Kidney capillary endothelial cell (primary cell): ENCODE measurements at regions not wholly inside any gene's neighbourhood (a gene's known extent, or its start where the extent isn't known, plus 50 kb on each side); places are given as distances from the start of the nearest gene placed in this dataset.

Experiments
- DNase-seq: peaks from one replicate; pipeline ENCODE4 v3.0.0-alpha.2; 2018; ENCODE audit warnings: low spot score

- DNase-seq = no peak
These were observed 57.4 kb downstream of the PRR20E start for GRCh38 chr13:57224414-57224813.

- DNase-seq = no peak
These were observed 83.5 kb downstream of the PRR20E start for GRCh38 chr13:57250472-57250871.

DNA sequence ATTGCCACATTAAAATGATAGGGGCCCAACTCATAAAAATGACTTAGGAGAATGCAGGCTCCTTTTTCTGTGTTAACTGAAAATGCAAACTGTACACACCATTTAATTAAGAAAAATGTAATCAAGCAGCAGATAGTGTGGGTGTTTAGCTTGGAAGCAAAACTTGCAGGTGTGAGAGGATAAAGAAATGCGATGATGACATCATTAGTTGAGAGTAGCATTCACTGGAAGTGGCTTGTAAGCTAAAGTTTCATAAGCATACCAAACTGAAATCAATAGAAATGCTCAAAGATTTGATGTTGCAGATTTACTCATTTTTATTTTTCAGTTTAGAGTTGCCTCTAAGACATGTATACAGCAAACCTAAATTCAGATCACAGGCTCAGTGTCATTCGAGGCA lies 86.6 kb downstream of the PRR20E start:
- no peak for DNase-seq

- no peak for DNase-seq
These were observed 98.0 kb downstream of the PRR20E start for GRCh38 chr13:57264965-57265364.

DNA sequence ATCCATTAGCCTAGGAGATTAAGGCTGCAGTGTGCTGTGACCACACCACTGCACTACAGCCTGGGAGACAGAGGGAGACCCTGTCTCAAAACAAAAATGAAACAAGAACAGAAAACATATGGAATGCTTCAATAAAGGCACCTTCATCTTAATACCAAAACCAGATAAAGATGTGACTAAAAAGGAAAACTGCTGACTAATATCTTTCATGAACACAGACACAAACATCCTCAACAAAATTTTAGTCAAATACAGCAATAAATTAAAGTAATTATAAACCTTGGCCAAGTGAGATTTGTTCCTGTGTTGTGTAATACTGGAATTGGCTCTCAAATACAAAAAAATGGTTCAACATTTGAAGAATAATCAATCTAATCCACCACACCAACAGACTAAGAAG lies 103.5 kb downstream of the PRR20E start:
- no peak for DNase-seq

- DNase-seq = no peak
These were observed 119.6 kb downstream of the PRR20E start for GRCh38 chr13:57286511-57287098.

DNA sequence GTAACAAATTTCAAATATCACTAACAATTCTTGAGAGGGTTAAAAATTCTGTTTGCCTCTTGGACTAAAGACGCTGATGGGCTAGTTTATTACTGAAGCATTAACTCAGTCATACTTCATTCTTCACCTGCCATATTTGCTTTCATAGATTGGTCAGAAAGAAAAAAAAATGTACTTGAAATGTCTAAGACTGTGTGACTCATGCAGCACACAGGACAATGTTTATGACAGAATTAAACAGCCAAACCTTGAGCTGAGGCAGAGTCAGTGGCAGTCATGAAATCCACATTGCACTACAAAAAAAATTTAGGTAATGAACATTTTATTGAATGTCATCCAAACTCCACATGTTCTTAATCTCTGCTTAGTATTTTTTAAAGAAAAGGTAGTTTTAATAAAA lies 135.6 kb downstream of the PRR20E start:
- DNase-seq = no peak

DNA sequence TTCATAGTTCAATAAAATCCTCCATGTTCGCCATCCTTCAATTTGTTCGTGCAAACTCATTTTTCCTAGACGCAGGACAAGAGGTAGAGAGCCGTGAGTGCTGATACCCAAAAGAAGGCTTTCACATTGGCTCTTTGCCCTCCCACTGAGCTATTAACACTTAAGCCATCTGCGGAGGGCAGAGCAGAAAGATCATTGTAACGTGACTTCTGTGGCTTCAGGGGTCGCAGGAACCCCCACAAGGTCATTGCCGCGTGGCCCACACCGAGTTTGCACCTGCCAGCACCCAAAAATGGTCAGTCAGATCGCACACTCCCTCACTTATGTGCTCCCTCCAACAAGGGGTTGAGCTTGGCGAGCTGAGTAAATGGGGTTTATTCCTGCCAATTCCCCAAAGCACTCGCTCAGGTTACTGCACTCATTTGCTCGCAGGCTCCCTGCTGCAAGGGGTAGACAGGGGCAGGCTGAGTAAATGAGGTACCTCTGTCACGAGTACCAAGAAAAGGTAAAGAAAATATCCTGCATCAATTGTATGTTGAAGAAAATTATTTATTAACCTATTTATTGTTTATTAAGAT lies 144.1 kb downstream of the PRR20E start:
- DNase-seq = no peak

GRCh38 chr13:57314897-57315520 lies 148.0 kb downstream of the PRR20E start:
- no peak for DNase-seq

GRCh38 chr13:57326532-57326931 lies 159.5 kb downstream of the PRR20E start:
- no peak for DNase-seq

- no peak for DNase-seq
These were observed 173.9 kb downstream of the PRR20E start for GRCh38 chr13:57340878-57341277.

- no peak for DNase-seq
These were observed 178.5 kb downstream of the PRR20E start for GRCh38 chr13:57345526-57345925.

GRCh38 chr13:57346786-57347185 lies 179.8 kb downstream of the PRR20E start:
- DNase-seq = no peak

- DNase-seq = no peak
These were observed 185.1 kb downstream of the PRR20E start for GRCh38 chr13:57352114-57352513.

GRCh38 chr13:57353831-57354230 lies 186.8 kb downstream of the PRR20E start:
- DNase-seq = no peak

- DNase-seq = no peak
These were observed 208.9 kb downstream of the PRR20E start for GRCh38 chr13:57375876-57376275.

- no peak for DNase-seq
These were observed 223.2 kb upstream of the PCDH17 start for GRCh38 chr13:57408312-57408711.

- no peak for DNase-seq
These were observed 222.4 kb upstream of the PCDH17 start for GRCh38 chr13:57409121-57409520.

GRCh38 chr13:57409656-57410055 lies 221.9 kb upstream of the PCDH17 start:
- no peak for DNase-seq

DNA sequence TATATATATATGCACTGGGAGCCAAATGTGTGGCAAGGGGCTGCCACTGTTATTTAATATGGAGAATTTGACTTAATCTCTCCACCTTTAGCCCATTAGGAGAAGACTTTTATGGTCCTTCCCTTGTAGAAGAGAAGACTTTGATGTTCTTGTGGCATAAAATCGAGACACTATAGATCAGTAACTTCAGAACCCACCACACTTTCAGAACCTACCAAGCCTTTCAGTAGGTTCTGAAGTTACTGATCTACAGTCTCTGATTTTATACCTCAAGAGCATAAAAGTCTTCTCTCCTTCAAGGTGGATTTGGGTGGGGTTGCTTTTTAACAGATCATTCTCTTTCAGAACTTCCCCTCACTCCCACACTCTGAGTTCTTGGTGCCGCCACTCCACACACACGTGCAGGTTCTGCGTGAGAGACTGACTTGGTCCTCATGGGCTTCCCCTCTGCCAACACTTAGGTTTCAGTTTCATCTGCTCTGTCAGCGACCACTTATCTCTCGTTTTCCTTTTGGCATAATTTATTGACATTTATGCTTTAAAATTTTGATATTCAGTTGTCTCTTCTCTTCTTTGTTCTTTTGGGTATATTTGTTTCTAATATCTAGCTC lies 213.4 kb upstream of the PCDH17 start:
- no peak for DNase-seq

- no peak for DNase-seq
These were observed 207.2 kb upstream of the PCDH17 start for GRCh38 chr13:57424379-57424778.

- DNase-seq = no peak
These were observed 206.0 kb upstream of the PCDH17 start for GRCh38 chr13:57425531-57425930.

DNA sequence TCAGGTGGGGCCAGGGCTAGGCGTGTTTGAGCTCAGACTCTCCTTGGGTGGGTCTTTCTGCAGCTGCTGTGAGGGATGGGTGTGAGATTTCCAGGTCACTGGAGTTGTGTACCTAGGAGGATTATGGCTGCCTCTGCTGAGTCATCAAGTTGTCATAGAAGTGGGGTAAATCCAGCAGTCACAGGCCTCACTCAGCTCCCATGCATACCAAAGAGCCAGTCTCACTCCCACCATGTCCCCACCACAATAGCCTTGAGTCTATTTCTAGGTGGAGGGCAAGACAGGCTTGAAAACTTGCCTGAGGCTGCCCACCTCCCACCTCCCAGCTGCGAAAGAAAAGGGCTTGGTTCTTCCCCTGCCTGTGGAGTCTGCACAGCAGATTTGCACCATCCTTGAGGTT lies 194.0 kb upstream of the PCDH17 start:
- no peak for DNase-seq

- DNase-seq = no peak
These were observed 193.5 kb upstream of the PCDH17 start for GRCh38 chr13:57438072-57438471.
